ENCODE measurements at regions not wholly inside any gene's neighbourhood (a gene's known extent, or its start where the extent isn't known, plus 50 kb on each side); places are given as distances from the start of the nearest gene placed in this dataset.

DNA sequence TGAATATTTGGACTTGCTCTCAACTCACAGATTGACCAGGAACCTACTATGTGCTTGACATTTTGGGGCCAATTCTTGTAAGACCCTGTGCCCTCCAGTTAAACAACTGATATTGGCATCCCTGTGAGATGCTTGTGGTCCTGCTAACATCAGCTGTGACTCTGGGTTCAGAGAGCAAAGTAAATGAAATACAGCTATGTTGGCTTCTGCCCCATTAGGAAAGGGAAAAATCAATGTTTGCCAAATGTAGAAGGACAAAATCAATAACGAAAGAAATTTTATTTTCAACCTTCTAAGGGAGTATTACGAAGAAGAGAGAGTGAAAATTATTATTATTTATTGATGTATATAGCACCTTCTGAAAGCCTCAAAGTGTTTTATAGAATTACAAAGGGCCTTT is 266.9 kb upstream of the ARID1B start:
- DNase-seq: no peak

DNA sequence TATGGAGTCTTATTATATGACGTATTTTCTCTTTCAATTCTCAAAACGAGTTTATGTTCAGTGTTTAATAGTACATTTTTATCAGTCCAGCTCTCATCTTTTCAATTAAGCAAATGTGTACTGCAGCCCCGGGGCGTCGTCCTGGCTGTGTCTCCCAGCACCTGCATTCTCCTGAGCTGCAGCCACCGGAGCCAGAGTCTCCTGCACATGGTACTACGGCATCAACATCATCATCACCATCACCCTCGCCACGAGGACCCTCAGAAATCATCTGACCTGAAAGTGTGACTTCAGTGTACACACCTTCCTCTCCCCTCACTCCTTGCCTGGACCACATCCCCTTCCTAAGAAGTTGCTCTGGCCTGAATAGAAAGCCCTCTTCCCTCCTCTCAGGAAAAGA is 267.7 kb upstream of the ARID1B start:
- no peak for DNase-seq

DNA sequence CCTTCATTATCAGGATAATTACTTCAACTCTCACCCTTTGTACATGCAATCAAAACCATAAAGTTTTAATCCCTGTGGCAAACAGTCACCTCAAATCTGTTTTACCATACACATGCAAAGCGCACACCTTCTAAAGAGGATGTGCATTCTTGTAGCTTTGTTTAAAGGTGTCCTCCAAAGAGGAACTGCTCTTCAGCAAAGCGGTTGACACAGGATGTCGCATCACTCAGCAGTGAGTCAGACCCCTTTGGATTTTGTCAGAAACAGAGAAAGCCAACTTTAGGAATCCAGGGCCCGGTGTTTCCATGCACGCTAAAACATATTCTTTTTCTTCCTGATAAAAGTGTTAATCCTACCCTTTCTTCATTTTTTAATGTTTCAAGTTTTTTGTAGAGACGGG is 268.3 kb upstream of the ARID1B start:
- DNase-seq: no peak

DNA sequence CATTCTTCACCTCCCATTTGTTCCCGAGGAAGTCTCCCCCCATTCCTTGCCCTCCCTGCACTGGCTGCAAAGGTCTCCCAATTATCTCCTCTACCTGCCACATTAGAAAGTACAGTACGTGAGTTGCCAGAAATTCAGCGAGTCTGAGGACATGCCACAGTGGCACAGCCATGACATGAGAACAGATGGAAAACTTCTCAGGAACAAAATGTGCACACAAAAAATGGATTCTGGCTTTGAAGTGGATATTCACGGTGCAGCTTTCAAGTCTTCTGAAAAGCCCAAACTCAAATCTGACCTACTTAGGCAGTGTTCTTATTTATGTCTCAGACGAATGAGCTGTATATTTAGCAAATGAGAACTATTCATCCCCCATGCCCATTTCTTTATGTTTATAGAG is 269.1 kb upstream of the ARID1B start:
- no peak for DNase-seq

DNA sequence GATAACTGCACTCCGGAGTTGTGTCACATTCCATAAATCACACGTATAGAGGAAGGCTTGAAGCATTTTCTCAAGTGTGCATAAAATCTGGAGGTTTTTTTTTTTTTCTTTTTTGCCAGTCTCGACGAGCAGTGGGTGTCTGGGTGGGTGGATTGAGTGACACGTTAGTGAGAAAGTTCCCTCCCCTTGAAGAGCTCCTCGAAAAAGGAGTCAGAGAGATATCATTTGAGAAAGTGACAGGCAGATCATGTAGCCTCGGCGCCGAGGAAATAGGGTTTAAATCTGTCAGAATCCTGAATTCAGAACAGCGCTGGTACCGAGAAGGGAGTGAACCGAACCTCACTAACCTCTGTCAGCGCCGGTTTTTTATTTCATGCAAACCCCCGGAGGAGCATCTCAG is 269.5 kb upstream of the ARID1B start:
- DNase-seq: no peak

DNA sequence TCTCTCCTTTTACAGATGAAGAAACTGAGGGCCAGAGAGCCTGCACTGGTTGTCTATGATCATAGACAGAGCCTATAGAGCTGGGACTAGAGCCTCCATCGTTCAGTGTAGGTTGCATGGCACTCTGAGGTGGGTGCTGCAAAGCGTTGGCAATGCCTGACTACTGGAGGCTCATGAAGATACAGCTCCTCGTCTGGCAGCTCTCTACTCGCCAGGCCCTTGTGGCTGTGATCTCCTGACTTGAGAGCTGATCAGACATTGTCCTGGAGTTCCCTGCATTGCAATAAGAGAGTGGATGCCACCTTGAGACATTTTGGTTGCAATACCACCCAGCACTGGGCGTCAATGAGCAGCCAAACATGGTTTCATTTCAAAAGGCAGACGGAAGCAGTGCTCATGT is 270.1 kb upstream of the ARID1B start:
- DNase-seq: no peak

DNA sequence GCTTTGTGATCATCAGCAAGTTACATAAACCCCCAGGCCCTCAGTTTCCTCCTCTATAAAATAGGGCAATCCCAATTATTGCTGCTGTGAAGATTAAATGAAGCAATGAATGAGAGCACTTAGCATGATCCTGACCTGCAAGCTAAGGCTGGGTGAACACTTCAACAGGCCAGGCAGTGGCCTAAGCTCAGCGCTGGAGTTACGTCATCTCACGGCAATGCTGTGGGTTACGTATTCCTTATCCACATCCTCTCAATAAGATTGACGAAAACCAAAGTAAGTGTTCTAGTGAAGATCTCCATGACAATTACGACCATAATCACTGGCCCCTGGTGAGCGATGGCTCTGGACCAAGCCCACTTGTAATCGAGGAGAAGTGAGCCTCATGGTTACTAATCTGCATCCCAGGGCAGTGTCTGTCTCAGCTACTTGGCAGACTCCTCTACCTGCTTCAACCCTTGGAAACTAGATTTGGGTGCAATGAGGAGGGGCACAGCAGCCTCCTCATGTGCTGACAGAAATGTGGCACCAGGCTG is 274.1 kb upstream of the ARID1B start:
- no peak for DNase-seq

DNA sequence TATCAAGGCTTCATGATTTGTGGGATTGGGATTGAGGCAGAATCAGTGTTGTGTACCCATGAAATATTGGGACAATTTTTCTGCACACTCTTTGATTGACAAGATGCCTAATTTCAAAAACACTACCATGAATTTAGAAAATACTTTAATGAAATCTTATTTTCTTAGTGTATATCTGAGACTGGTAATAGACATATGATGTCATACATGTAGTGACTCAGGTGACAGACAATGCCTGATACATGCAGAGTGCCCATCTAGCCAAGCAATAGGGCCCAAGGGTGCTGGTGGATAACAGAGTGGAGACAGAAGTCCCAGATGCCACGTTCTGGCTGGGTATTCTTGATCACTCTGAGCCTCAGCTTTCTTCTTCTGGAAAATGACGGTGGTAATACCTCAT is 279.6 kb upstream of the ARID1B start:
- no peak for DNase-seq

DNA sequence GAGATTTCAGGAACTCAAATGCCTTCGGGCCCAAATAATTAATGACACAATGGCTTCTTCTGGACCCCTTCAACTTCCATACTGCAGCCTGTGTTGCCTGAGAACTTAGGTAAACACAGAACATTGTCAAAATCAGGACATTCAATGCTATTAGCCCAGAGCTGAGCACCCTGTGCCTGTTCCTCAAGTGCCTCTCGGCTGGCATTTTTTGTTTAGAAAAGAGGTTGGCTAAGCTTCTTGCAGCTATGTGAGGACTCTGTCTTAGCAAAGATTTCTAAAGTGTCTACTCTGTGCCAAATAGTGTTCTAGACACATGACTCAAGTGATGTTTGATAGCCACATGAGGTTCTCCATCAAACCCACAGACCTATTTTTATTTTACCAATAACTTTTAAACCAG is 289.3 kb upstream of the ARID1B start:
- DNase-seq: no peak

DNA sequence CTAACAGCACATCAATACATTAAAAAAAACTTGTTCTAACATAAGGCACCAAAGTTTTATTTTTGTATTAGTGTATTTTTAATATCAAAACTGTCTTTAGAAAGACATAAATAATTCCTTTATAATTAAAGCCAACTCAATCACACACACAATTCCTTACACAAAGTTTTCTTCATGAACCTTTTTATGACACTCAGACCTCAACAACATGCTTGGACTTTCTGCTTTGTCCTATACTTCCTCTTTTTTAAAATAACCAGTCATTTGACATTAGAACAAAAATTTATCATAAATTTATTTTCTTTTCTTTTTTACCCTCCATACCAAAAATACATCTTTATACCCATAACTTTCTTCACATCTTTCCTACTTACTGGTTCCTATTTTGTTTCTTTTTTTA is 292.0 kb upstream of the ARID1B start:
- DNase-seq: no peak

DNA sequence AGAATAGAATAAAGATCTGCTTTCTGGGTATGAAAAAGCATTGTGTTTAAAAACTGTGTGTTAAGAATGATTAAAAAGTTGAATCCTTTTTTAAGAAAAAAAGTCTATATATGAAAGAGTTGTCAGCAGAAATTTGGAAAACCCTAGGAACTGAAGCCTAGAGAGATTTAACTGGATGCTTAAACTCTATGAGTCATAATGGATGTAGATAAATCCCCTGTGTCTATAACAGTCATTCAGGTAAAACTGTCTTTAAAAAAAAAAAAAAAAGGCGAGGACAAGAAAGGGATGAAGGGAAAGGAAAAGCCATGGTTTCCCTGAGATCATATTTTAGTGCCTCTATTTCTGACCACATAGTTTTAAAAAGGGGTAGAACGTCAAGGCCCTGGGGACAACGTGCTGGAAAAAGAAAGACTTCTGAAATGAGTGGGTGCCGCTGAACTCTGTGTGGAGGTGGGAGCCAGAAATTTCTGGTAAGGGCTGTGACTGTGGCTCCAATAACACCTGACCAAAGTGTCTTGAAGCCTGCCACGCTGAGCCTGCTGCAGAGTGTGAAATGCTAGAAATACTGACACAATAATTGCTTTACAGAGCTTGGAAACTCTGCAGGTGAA is 302.6 kb upstream of the ARID1B start:
- no peak for DNase-seq

DNA sequence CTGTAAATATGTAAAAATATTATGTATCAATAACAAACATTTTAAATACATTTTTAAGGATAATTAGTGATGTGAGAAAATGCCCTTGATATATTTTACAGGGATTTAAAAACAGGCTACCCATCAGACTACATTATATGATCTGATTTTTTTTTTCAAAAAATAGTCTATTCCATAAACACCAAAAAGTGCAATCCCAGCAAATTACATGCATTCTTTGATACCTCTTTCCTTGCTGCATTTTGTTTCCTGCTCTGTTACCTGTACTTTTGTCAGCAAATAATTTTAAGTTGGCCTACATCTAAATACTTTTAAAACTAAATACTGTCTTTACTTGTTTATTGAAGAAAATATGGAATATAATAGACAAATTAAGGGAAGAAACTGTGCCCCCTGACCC is 306.2 kb upstream of the ARID1B start:
- no peak for DNase-seq

DNA sequence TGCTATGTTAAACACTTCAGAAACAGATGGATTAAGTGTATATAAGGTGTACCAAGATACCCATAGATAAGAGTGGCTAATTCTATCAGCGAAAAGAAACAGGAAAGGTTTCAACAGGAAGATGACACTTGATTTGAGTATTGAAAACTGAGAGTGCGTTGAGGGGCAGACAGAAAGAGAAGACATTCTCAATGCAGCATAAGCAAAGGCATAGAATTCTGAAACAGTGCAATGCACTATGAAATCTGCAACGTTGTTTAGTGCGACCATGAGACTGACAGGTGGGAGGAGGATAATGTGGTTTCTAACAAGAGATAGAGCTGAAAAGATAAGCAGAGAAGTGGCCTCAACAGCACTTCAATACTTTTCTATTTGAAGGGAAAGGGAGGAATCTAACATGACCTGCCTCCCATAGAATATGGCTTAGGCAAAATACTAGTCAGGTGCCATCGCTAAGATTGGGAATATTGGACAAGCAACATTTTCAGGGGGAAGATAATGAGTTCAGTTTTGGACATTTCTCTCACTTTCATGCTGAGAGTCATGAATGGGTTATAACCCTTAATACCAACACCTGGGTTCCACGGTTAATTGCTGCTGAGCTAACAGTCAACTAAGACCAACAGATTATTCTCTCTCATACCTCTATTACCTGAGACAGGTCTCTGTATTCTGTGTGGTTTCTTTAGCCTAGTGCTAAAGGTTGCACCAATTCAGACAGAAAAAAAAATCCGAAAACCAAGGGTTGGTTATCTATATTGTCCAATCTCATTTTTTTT is 312.9 kb upstream of the ARID1B start:
- DNase-seq: no peak

DNA sequence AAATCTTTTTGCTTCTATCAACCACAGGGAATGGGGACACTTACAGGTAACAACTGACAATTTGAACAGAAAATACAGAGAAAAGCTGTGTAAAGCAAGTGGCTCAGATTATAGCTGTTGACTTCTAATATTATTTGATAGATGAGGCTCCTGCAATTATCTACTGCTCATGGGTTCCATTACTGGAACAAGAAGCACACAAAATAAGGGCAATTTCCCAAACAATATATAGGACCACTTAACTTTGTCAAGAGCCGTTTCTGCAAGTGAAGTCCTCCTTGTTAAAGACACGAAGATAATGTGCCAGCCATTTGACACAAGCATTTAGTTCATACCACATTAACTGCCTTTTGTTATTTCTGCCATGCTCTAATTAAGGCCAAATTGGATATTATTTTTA is 315.5 kb upstream of the ARID1B start:
- no peak for DNase-seq

DNA sequence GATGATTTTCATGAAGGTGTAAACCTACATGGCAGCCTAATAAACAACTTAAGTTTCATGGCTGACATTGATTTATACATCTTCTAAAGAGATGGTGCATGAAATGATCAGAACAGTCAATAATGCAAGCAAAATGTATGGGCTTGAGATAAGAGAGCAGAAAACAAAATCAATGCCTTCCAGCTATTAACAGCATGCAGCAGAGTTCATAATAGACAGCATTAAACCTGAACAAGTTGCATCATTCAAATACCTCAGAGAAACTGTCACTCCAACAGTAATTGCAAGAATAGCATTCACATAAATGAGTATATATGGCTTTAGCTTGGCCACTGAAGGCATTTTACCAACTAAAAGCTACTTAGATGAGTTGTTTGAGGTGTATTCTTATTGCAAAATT is 319.6 kb upstream of the ARID1B start:
- no peak for DNase-seq

DNA sequence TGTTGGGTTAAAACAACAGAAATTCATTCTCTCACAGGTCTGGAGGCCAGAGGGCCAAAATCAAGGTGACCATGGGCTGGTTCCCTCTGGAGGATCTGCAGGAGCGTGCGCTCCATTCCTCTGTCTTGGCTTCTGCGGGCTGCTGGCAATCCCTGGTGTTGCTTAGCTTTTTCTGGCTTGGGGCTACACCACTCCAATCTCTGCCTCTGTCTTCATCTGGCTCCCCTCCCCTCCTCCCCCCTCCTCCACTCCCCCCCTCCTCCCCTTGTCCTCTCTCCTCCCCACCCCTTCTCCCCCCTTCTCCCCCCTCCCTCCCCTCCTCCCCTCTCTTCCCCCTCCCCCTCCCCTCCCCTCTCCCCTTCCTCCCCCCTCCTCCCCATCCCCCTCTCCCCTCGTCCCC is 321.3 kb upstream of the ARID1B start:
- DNase-seq: no peak

DNA sequence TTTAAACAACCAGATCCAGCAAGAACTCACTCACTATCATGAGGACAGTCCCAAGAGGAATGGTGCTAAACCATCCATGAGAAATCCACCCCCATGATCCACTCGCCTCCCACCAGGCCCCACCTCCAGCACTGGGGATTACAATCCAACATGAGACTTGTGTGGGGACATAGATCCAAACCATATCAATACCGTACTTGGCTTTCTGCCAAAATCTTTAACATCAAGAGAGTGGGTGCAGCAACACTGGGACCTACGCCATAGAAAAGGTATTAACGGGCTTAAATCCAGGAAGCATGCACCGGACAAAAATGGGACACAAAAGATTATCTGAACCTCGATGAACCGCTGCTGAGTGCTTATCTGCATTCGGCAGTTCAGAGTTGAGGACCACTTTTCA is 322.3 kb upstream of the ARID1B start:
- DNase-seq: no peak

DNA sequence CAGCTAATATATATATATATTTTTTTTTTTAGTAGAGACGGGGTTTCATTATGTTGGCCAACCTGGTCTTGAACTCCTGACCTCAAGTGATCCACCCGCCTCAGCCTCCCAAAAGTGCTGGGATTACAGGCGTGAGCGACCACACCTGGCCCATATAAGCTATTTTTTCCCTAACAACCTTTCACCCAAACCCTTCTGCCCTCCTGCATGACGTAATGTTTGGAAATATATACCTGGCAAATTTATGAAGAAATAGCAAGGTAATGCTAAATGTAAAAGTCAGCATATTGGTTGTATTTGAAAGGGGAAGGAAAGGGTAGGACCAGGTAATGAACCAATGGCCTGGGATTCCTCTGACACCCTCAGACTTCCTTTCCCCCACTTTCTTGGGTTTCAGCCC is 325.5 kb upstream of the ARID1B start:
- DNase-seq: no peak

DNA sequence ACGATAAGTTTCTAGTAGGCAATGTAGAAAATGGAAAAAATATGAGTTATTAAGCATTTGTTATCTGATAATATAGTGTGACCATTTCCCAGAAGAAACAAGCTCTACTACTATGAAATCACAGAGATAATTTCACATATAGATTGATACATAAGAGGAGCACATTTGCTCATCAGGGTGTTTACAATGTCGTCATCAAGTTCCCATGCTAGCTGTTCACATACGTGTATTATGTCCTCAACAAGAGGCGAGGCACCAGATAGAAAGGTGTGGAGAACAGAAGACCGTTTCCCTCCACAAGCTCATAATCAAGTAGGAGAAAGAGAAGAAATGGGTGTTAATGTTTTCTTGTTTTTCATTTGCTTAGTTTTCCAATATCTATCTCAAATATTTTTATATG is 326.1 kb upstream of the ARID1B start:
- DNase-seq: no peak

DNA sequence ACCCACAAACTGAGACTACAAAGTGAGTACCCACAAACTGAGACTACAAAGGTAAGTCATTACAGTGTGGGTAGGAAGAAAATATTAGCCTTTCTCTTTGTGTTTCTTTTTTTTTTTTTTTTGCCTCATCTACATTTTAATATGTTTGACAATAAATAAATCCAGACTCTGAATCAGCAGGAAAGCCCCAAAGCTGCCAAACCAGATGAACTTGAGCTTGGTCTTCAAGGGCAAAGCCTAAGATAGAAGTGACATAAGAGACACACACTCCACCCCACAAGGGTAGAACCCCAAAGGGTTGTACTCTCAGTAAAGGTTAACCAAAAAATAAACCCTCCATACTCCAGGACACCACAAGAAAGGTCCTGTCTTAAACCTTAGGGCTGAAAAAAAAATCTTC is 326.8 kb upstream of the ARID1B start:
- no peak for DNase-seq

DNA sequence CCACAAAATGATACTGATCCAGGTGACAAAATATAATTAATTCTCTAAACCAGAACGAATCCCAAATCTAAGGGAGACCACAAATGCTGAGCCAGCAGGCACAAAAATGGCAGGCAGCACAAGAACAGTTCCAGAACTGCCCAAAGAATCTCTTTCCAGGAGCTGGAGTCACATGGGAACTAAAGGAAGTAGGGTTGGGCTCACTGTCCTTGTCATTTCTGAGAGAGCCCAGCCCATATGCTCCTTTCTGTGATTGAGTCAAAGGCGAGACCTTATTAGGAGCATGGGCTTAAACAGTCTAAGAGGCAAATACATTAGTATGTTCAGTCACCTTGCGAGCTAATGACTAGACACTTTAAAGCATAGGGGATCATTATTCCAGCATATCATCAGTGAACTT is 327.6 kb upstream of the ARID1B start:
- DNase-seq: no peak

DNA sequence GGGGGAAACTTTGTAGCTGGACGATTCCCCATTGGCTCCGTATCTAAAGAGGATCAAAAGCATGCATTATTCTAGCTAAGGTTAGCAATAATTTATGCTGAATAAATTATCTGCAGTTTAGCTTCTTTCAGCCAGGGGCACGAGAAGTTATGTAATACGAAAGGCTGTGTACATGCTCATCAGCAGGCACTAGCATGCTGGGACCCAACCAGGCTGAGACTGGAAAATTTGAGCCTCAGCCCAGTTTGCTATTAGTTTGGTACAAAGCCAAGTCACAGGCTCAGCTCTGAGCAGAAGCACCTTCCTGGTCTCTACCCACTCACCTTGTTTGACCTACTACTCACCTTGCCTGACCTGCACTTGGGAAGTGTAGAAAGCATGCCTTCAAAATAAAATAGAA is 328.1 kb upstream of the ARID1B start:
- DNase-seq: no peak

DNA sequence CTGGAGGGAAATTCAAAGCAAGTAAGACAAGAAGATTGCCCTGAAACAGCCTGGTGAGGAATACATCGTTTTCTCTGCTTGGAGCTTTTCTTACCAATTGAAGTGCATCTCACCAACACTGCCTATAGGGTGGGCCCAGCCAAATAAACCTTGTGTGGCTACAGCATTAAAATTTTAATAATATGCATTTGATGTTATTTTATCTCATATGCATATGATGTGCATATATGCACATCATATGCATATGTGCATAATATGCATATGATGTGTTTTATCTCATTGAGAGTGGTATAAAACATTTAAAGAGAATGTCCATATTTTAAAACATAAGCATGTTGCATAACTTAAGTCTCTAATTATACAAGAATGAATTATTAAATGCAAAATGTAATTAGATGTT is 328.6 kb upstream of the ARID1B start:
- no peak for DNase-seq

DNA sequence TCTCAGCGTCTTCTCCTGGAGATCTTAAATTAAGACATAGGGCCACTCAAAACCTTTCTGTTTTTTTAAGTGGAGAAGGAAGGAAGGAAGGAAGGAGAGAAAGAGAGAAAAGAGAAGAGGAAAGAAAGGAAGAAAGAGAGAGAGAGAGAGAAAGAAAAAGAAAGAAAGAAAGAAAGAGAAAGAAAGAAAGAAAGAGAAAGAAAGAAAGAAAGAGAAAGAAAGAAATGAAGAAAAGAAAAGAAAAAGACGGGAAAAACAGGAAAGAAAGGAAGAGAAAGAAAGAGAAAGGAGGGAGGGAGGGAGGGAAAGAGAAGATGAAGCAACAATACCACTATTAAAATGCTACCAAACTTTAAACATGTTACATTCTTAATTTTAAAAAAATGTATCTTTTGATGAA is 336.5 kb upstream of the ARID1B start:
- DNase-seq: no peak

Measured in hippocampal formation (tissue), 2 donors.